ENCODE measurements at regions not wholly inside any gene's neighbourhood (a gene's known extent, or its start where the extent isn't known, plus 50 kb on each side); places are given as distances from the start of the nearest gene placed in this dataset.
A peak's percentile ranks its signal among the peaks of the same experiment; 100 is the strongest.

GRCh38 chr7:139561-140243 lies 52.7 kb upstream of the FAM20C start:
- no peak for DNase-seq

DNA sequence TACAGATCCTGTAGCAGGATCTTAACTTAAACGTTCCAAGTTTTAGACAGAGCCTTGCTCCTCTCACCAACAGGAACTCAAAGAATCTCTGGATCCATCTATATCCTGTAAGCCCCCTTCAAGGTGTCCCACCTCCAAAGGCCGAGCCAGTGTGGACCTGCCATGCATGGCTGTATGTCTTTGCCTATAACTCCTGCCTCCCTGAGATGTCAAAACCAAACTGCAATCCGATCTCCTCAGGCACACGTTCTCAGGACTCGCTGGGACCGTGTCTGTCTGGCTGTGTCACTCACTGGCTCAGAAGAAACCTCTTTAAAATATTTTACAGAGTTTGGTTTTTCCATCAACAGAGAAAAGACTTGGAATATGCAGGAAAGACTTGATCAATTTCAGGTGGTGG lies 51.4 kb upstream of the FAM20C start:
- DNase-seq, result no peak

DNA sequence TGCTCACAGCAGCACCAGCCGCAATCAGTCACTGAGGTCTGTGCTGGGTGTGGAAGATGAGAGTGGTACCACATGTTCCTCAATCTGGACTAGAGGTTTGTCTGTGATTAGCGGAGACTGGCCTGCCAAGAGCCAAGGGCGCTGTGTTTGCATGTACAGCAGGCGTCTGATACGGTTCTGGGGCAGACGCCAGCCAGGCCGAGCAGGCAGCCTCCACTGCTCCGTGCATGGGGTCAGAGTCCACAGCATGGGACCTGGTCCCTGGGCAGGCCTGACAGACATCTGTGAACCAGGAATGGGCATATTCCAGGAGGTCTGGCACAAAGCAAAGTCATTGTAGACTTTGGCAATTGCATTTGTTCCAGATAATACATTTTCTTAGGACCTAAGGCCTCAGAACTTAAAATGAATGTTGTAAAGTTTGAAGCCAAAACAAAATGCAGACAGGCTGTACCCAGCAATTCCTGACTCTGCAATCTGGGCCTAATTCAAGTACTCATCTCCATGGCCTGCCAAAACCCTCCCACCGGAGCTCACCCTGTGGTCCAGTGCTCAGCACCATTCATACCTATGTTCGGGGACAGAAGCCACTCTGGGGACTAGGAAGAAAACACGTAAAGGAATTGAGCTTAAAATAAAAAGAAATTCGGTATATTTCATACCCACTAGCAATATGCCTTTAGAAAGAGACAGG lies 50.0 kb upstream of the FAM20C start:
- DNase-seq, result peak; percentile 61
